ENCODE measurements at regions not wholly inside any gene's neighbourhood (a gene's known extent, or its start where the extent isn't known, plus 50 kb on each side); places are given as distances from the start of the nearest gene placed in this dataset.
"Not testable (repeated sequence)": the region's sequence is repeated elsewhere in the genome, so short reads cannot be mapped to it uniquely, and the experiment has no call there.

DNA sequence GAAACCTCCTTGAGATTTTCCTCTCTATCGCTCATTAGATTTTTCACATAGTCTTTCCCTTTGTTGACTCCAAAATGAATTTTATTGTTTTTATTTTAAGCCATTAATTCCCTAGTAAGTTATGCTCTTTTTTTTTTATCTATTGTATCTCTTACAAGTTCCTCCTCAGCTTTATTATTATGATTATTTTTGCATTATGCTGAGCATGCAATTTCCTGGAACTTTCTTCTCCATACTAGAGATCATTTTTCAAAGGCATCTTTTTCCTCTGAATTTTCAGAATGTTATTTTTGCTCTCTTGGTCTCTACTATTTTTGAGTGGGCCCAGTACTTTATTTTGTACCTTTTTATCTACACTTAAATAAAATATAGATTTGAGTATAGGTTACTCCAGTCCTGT lies 376.6 kb upstream of the SEMA6A start:
- no peak for DNase-seq (ENCODE audit: low spot score)

GRCh38 chr5:116947691-116948528 lies 373.3 kb upstream of the SEMA6A start:
- DNase-seq (ENCODE audit: low spot score), result peak; percentile 72

GRCh38 chr5:116945613-116946382 lies 371.2 kb upstream of the SEMA6A start:
- DNase-seq (ENCODE audit: low spot score), result not testable (repeated sequence)

- no peak for DNase-seq (ENCODE audit: low spot score)
Measured at GRCh38 chr5:116944183-116944582, 369.6 kb upstream of the SEMA6A start.

DNA sequence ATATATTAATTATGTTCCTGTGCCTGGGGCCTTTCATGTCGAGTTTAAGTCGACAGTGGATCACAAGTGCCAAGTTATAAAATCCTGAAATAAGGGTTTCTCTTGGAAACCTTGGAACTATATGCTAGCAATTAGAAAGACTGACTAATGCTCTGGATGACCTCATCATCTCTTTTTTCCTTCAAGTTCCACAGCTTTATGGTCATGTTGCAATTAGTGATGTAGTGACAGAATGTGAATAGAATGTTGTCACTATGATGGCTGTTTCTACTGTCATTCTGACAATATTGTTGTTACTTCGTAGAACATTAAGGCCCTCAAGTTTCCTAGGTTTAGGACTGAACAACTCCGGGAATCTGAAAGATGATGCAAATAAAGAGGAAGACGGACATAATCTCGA lies 368.0 kb upstream of the SEMA6A start:
- DNase-seq (ENCODE audit: low spot score), result no peak

DNA sequence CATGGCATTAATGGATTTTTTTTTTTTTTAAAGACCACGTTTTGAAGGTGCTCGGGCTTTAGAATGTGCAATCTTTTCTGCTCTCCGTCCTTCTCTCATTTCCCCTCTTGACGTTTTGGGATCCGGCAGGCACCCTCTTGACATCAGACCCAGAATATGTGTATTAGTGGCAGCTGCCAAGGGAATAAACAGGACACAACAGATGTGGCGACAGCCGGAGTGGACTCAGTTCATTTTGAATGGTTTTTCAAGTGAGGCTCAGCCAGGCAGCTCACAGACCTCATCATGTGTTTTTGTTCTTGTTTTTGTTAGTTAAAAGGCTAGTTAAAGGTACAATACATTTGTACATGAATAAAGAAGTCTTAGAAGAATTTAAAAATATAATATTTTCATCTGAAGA lies 365.0 kb upstream of the SEMA6A start:
- DNase-seq (ENCODE audit: low spot score), result no peak

DNA sequence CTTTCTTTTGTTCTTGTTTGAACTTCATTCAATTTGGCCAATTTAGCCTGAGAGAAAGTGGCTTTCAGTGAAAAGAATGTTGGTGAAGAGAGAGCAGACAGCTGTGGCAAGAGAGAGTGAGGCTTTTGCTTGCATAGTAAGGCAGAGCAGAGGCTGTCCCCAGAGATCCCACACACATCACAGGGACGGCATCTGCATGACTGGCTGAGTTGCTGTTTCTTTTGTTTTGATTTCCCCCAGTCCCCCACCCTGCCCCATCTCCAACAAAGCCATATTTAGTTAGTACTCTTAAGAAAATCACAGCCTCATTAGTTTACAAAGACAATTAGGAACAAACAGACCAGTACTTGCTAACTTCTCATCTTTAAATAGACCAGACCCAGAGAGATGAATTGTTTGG lies 363.9 kb upstream of the SEMA6A start:
- DNase-seq (ENCODE audit: low spot score), result peak; percentile 38

DNA sequence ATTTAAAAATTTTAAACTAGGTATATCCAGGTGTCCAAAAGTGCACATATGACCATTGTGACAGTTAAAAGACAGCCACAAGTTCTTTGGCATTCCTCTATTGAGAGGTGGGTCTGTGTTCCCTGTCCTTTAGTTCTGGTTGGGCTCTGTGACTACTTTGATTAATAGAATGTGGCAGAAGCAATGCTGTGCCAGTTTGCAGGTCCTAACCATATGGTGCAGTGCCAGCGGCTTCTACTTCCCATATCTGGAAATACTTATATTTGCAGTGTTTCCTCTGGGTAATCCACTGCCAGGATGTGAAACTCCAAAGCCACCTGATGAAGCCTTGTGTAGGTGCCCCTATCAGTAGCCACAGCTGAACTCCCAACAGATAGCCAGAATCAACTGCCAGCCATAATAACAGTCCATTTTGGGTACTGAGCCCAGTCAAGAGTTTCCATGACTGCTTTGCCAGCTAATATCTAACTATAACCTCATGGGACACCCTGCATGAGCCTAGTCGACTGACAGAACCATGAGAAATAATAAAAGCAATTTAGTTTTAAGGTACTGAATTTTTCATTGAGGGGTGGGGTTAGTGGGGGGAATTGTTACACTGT lies 361.0 kb upstream of the SEMA6A start:
- no peak for DNase-seq (ENCODE audit: low spot score)

- no peak for DNase-seq (ENCODE audit: low spot score)
Measured at GRCh38 chr5:116930616-116931015, 356.0 kb upstream of the SEMA6A start.

DNA sequence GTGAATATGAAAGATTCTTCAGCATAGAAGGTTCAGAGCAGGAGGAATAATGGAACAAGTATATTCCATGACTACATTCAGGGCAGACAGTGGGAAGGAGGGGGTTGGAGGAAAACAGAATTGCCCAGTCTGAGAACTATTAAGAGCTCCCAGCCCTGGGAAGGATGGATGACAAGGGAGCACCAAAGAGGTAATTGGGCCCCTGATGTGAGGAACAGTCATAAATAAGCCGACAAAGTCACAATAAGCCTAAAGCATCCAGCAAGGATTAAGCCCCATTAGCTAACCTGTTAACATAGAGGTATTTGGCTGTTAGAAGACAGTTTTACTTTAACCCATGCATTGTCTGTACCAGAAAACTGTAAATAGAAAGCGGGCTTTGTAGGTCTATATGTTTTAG lies 348.7 kb upstream of the SEMA6A start:
- DNase-seq (ENCODE audit: low spot score), result no peak

GRCh38 chr5:116922532-116922931 lies 347.9 kb upstream of the SEMA6A start:
- DNase-seq (ENCODE audit: low spot score), result no peak

DNA sequence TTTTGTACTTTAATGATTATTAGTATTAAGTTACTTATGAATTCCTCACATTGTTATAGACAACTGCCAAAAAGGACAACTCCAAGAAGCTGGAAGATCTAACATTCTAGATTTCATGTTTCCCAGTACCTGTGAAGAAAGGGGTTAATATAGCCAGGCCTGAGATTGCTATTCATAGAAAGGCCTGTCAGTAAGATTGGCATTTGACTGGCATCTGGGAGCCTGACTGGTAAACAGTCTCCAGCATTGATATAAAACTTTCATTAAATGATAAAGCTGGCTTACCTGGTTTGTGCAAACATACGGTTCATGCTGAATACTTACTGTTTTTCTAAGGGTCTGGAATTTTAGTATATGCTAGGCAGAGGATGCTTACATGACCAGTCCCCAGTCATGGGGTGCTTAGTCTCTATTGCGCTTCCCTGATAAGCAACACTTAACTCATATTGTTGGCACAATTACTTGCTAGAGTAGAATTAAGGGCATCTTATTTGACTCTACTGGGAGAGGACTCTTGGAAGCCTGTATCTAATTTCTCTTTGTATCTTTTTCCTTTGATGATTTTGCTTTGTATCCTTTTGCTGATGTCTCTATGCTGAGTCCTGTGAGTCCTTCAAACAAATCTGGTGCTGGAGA lies 340.4 kb upstream of the SEMA6A start:
- DNase-seq (ENCODE audit: low spot score), result no peak

DNA sequence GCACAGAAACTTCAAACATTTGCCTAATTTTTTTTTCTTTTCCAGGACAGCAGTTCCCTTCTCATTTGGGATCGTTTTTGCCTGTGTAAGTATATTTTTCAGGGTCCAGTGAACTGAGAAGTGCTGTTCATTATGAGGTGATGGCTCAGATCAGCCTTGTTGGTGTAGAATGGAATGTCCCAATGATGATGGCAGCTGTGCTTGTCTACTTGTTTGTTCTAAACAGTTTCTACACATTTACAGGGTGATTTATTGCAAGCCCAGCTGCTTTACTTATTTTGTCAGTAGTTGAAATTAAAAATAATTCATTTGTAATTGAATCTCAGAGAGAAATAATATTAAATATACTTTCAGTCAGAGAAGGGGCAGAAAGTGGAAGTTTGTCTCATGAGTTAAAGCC lies 337.6 kb upstream of the SEMA6A start:
- DNase-seq (ENCODE audit: low spot score), result no peak

DNA sequence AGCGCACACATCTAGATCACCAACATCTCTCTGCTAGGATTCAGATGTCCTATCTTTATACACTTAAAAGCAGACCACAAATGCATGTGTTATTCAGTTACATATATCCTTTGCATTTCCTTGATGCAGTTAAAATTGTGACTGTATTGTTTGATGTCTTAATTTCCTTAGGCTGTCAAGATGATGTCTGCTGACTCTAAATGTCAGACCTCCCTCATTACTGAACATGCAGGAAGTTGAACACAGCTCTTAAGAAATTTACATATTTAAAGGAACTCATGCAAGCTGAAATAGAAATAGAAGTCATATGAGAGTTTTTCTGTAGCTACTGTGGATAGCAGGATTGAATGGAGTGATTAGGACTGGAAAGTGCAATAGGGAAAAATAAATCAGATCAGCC lies 336.5 kb upstream of the SEMA6A start:
- no peak for DNase-seq (ENCODE audit: low spot score)

GRCh38 chr5:116908537-116908936 lies 333.9 kb upstream of the SEMA6A start:
- no peak for DNase-seq (ENCODE audit: low spot score)

DNA sequence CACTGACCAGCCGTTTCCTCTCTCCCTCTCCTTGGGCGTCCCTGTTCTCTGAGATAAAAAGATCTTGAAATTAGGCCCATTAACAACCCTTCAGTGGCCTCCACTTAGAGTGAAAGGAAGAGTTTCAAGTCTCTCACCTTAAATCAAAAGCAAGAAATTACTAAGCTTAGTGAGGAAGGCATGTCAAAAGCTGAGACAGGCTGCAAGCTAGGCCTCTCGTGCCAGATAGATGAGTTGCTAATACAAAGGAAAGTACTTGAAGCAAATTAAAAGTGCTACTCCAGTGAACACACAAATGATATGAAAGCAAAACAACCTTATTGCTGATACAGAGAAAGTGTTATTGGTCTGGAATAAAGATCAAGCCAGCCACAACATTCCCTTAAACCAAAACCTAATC lies 331.3 kb upstream of the SEMA6A start:
- no peak for DNase-seq (ENCODE audit: low spot score)

DNA sequence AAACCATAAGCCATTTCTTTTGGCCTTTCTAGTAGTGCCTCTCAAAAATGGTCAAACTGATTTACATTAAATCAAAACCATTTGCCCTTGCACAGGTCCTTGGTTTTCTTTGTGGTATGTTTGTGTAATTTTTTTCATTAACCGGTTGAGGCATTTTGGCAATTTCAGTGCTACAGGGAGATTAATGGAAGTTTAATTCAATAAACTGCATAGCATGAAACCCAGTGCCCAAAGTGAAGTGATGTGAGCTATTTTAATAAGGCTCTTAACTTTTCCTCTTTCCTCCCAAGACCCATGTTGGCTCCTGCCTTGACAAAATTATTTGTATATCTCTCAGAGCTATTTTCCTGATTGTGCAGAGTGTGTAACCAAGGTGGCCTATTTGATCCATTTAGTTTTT lies 326.2 kb upstream of the SEMA6A start:
- DNase-seq (ENCODE audit: low spot score), result no peak

DNA sequence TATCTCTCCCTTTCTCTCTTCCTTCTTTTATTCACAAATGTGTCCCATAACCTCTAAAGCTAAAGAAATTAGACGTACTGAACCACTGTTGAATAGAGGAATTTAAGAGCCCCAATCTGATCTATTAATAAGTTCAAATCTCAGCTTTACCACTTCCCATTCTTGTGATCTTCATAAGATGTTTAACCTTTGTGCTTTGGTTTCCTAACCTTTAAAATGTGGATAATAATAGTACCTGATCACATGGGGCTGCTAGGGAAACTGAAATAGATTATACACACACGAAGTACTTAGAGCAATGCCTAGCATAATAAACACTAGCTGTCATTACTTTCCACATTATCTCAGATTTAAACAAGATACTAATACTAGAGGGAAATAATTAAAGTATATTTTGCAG lies 324.3 kb upstream of the SEMA6A start:
- DNase-seq (ENCODE audit: low spot score), result no peak

DNA sequence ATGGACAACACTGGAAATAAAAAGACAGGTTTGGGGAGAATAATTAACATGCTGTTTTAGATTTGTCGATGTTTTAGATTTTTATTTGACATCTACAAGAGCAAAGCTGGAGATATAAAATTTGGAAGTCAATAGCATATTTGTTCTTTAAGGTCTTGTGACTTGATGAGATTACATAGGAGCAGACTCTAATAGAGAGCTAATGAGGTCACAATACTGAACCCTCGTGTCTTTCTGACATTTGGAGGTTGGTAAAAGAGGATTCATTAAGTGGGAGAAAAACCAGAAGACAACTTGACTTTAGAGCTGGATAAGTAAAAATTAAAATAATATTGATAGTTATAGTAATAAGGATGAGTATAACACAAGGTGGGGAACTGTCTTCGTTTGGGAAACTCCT lies 322.7 kb upstream of the SEMA6A start:
- DNase-seq (ENCODE audit: low spot score), result no peak

DNA sequence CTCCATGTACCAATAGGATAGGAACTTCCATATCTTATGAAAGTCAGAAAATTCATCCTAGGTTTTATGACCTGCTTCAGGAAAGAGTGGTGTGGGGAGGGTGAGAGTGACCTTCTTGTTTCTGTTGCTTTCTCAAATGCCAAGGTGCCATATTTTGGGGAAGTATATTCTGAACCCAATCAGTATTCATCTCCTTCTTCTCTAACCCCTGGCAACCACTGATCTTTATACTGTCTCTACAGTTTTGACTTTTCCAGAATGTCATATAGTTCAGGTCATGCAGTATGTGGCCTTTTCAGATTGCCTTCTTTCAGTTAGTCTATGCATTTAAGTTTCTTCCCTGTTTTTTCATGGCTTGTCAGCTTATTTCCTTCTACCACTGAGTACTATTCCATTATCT lies 321.4 kb upstream of the SEMA6A start:
- no peak for DNase-seq (ENCODE audit: low spot score)

GRCh38 chr5:116892993-116893392 lies 318.4 kb upstream of the SEMA6A start:
- no peak for DNase-seq (ENCODE audit: low spot score)

DNA sequence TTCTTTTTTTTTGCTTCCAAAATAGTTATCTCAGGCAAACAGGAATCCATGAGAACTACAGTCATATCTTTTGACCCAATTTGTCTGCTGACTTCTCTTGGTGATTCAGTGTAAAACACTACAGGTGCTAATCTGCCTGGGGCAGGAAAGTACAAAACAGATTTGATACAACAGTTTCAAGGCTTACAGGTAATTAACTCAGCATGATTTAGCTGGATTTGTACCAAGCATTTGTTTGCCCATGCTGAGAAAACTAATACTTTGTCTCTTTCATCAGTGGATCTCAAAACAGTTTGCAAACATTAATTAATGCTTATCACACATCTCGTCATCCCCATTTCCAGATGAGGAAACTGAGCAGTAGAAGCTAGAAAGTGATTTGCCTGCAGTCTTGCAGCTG lies 312.5 kb upstream of the SEMA6A start:
- DNase-seq (ENCODE audit: low spot score), result no peak

DNA sequence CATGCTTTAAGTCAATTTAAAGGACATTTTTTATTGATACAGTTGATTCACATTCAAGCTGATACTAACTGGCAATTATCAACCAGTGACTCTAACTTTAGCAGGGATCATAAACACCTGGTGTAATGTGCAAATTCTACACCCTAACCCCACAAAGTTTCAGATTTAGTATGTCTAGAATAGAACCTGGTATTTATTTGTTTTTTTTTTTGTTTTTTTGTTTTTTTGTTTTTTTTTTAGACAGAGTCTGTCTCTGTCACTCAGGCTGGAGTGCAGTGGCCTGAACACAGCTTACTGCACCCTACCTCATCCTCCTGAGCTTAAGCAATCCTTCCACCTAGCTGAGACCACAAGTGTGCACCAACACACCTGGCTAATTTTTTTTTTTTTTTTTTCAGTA lies 311.2 kb upstream of the SEMA6A start:
- DNase-seq (ENCODE audit: low spot score), result no peak
